ENCODE measurements at regions not wholly inside any gene's neighbourhood (a gene's known extent, or its start where the extent isn't known, plus 50 kb on each side); places are given as distances from the start of the nearest gene placed in this dataset.

DNA sequence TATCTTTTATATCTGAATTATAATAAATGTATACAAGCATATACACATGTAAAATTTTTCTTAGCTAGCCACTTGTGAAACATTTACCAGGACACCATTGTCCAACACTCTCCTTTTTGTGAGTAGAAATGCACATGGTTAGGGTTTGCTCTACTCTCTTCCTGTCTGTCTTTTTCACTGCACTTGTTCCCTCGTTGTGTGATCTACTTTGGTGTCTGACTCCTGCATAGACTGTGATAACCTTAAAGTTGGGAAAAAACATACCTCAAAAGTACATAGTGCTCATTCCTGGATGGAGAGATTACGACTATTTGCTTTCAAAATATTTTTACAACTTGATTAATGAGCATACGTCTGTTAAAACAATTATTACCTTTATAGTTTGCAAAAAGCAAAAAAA, 294.1 kb upstream of the FLRT2 start:
- TF ChIP-seq POLR2A (IDR thresholded peaks at IDR 0.05): no peak
- TF ChIP-seq CTCF (IDR thresholded peaks at IDR 0.05): no peak
- no peak for TF ChIP-seq POLR2AphosphoS5 (IDR thresholded peaks at IDR 0.05)

Data from transverse colon (tissue), 4 donors.